ENCODE measurements at regions not wholly inside any gene's neighbourhood (a gene's known extent, or its start where the extent isn't known, plus 50 kb on each side); places are given as distances from the start of the nearest gene placed in this dataset.
A peak's percentile ranks its signal among the peaks of the same experiment; 100 is the strongest.

GRCh38 chr2:20516646-20517341, 69.9 kb downstream of the RHOB start:
- intact Hi-C loops (cut with micrococcal nuclease): no loop called here
- no peak for DNase-seq
- H3K9me3 ChIP-seq (replicated peaks): no peaks in the 10 kb centered on the region
- H3K4me3 ChIP-seq: no peak overlapping the region
- no peaks in the 10 kb centered on the region for H3K36me3 ChIP-seq
- no peaks in the 10 kb centered on the region for H3K4me1 ChIP-seq
- H3K27ac ChIP-seq (replicated peaks): peak overlapping the region; percentile 66
- H3K27me3 ChIP-seq (ENCODE audit: low read depth): no peaks in the 10 kb centered on the region
- no peak for TF ChIP-seq CTCF (IDR thresholded peaks at IDR 0.05; ENCODE audit: borderline replicate concordance)

- no peak for TF ChIP-seq CTCF (IDR thresholded peaks at IDR 0.05; ENCODE audit: borderline replicate concordance)
- Histone ChIP-seq H3K4me3 (no peak overlapping the region), H3K27me3 (ENCODE audit: low read depth) (no peaks in the 10 kb centered on the region), H3K36me3 (no peaks in the 10 kb centered on the region), H3K9me3 (replicated peaks) (no peaks in the 10 kb centered on the region), H3K4me1 (peaks cover 15% of the 10 kb centered on the region), H3K27ac (replicated peaks) (no peak overlapping the region)
- intact Hi-C loops (cut with micrococcal nuclease): no loop called here
- no peak for DNase-seq
Observed at GRCh38 chr2:20519309-20519708, 72.4 kb downstream of the RHOB start.

DNA sequence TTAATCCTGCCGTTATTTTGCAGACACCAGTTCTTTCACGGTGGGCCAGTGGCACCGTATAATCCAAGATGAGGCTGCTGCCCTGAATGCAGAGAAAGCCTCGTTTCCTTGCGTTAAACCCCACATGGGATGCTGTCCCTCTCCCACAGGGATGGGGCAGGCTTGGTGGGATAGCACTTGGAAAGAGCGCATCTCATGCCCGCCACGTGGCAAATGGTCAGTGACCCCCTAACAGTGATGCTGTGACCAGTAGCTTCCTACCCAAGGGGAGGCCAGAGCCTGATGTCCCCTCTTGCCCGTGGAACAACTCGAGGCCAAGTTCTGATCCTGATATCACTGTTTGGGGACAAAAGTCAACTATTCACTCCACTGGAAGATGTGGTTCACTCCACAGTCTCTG, 73.3 kb downstream of the RHOB start:
- no peaks in the 10 kb centered on the region for H3K27me3 ChIP-seq (ENCODE audit: low read depth)
- no peak for DNase-seq
- H3K36me3 ChIP-seq: no peaks in the 10 kb centered on the region
- H3K4me1 ChIP-seq: peaks cover 23% of the 10 kb centered on the region
- no peaks in the 10 kb centered on the region for H3K9me3 ChIP-seq (replicated peaks)
- TF ChIP-seq CTCF (IDR thresholded peaks at IDR 0.05; ENCODE audit: borderline replicate concordance): no peak
- intact Hi-C loops (cut with micrococcal nuclease): no loop called here
- no peak overlapping the region for H3K27ac ChIP-seq (replicated peaks)
- no peak overlapping the region for H3K4me3 ChIP-seq

GRCh38 chr2:20521193-20521592, 74.3 kb downstream of the RHOB start:
- H3K4me1 ChIP-seq: peaks cover 34% of the 10 kb centered on the region
- intact Hi-C loops (cut with micrococcal nuclease): no loop called here

GRCh38 chr2:20521682-20522189, 74.9 kb downstream of the RHOB start:
- H3K27ac ChIP-seq (replicated peaks): no peak overlapping the region
- H3K36me3 ChIP-seq: no peaks in the 10 kb centered on the region
- H3K4me3 ChIP-seq: no peak overlapping the region
- TF ChIP-seq CTCF (IDR thresholded peaks at IDR 0.05; ENCODE audit: borderline replicate concordance): no peak
- peaks cover 39% of the 10 kb centered on the region for H3K4me1 ChIP-seq
- H3K9me3 ChIP-seq (replicated peaks): no peaks in the 10 kb centered on the region
- intact Hi-C loops (cut with micrococcal nuclease): no loop called here
- no peaks in the 10 kb centered on the region for H3K27me3 ChIP-seq (ENCODE audit: low read depth)
- no peak for DNase-seq

More at GRCh38 chr2:20521193-20521592, 74.3 kb downstream of the RHOB start:
- DNase-seq: no peak
- H3K4me3 ChIP-seq: no peak overlapping the region
- no peaks in the 10 kb centered on the region for H3K9me3 ChIP-seq (replicated peaks)
- no peak for TF ChIP-seq CTCF (IDR thresholded peaks at IDR 0.05; ENCODE audit: borderline replicate concordance)
- no peaks in the 10 kb centered on the region for H3K36me3 ChIP-seq
- no peak overlapping the region for H3K27ac ChIP-seq (replicated peaks)
- H3K27me3 ChIP-seq (ENCODE audit: low read depth): no peaks in the 10 kb centered on the region

Measured in left ventricle myocardium inferior (tissue), 1 donor.